HCT116 (cell line): ENCODE measurements at regions not wholly inside any gene's neighbourhood (a gene's known extent, or its start where the extent isn't known, plus 50 kb on each side); places are given as distances from the start of the nearest gene placed in this dataset.

Experiments
- ATAC-seq: fragments of 200-7000 bp; cut with Tn5 transposase; 2 replicates; pipeline ENCODE4 v1.9.1; 2020; ENCODE audit warnings: mild to moderate bottlenecking, moderate library complexity
- BruUV-seq: library from RNA; stranded (reverse); fragments of 400-500 nt; replicated peaks from 2 replicates; lab custom pipeline; 2021; lab: Mats Ljungman, UMichigan
- CTCF ChIA-PET: fragments of 300-600 bp; sonication (Branson Sonifier 250); formaldehyde crosslinking; loops from one replicate; lab custom pipeline; 2021; ENCODE audit warnings: antibody characterized with exemption; lab: Charles Lee
- POLR2A ChIA-PET: fragments of 300-600, 350-600 bp; sonication (Branson Sonifier 250); formaldehyde crosslinking; loops from one replicate; lab custom pipeline; 2021; ENCODE audit warnings: antibody characterized with exemption; lab: Charles Lee
- RAD21 ChIA-PET, 2 experiments: fragments of 300-600 bp; sonication (Branson Sonifier 250); formaldehyde crosslinking; loops; one replicate each; lab custom pipeline; 2023; ENCODE audit warnings: low total read pairs in 2 of 2; ENCODE audit not compliant: uncharacterized antibody in 2 of 2, unreplicated experiment in 2 of 2, low non-redundant PET in 1 of 2; lab: Charles Lee
- DNase-seq: peaks from one replicate; pipeline ENCODE4 v3.0.0-alpha.2; 2010; ENCODE audit warnings: low read depth, low spot score
- H2AFZ ChIP-seq: fragments of 200-600 bp; shearing (Covaris generic), sonication (generic); 2 replicates; pipeline ENCODE4 v1.6.1; 2017; ENCODE audit warnings: low read depth, mixed run types, mixed read lengths, antibody characterized with exemption, low read length; ENCODE audit not compliant: poor library complexity, severe bottlenecking
- H3K27ac ChIP-seq: 2 replicates; pipeline ENCODE4 v1.5.1; 2012; ENCODE audit warnings: low read depth, low read length
- H3K27me3 ChIP-seq: fragments of 200-600 bp; sonication (generic); 2 replicates; pipeline ENCODE4 v1.6.1; 2016; ENCODE audit warnings: mixed run types, low read length, mixed read lengths; ENCODE audit not compliant: insufficient read depth
- H3K36me3 ChIP-seq, 2 experiments: fragments of 200-500 bp in 1 of 2; fragments of 200-600 bp in 1 of 2; sonication (Bioruptor generic) in 1 of 2; sonication (generic) in 1 of 2; 2 replicates each; pipeline versions ENCODE4 v1.5.1 to v1.6.1; 2014 to 2016; ENCODE audit warnings: low read length in 2 of 2, inconsistent platforms in 1 of 2, mixed read lengths in 1 of 2, mixed run types in 1 of 2; ENCODE audit not compliant: insufficient read depth in 2 of 2, control insufficient read depth in 1 of 2
- H3K4me1 ChIP-seq, 2 experiments: fragments of 200-600 bp in 1 of 2; sonication (generic) in 1 of 2; 2 replicates each; pipeline versions ENCODE4 v1.5.1 to v1.6.1; 2012 to 2017; ENCODE audit warnings: low read length in 2 of 2, inconsistent platforms in 1 of 2, mild to moderate bottlenecking in 1 of 2, mixed read lengths in 1 of 2, mixed run types in 1 of 2, moderate library complexity in 1 of 2; ENCODE audit not compliant: insufficient read depth in 2 of 2, control insufficient read depth in 1 of 2
- H3K4me2 ChIP-seq: fragments of 200-600 bp; sonication (generic); 2 replicates; pipeline ENCODE4 v1.6.1; 2017; ENCODE audit warnings: mixed run types, low read length, mixed read lengths
- H3K4me3 ChIP-seq, 2 experiments: fragments of 200-600 bp in 1 of 2; sonication (generic) in 1 of 2; replicated peaks in 1 of 2; 2 replicates each; pipeline ENCODE4 v1.5.1; 2011 to 2016; ENCODE audit warnings: low read length in 2 of 2, control low read depth in 1 of 2, low read depth in 1 of 2, mild to moderate bottlenecking in 1 of 2, mixed read lengths in 1 of 2, mixed run types in 1 of 2
- H3K79me2 ChIP-seq: fragments of 200-600 bp; sonication (generic); 2 replicates; pipeline ENCODE4 v1.6.1; 2017; ENCODE audit warnings: mild to moderate bottlenecking, mixed run types, low read length, moderate library complexity, mixed read lengths; ENCODE audit not compliant: insufficient read depth
- H3K9ac ChIP-seq: fragments of 200-600 bp; sonication (generic); 2 replicates; pipeline ENCODE4 v1.6.1; 2016; ENCODE audit warnings: low read length, mixed read lengths
- H3K9me2 ChIP-seq: fragments of 200-600 bp; sonication (generic), shearing (Covaris generic); 2 replicates; pipeline ENCODE4 v1.6.1; 2017; ENCODE audit warnings: mixed run types, mild to moderate bottlenecking, moderate library complexity; ENCODE audit not compliant: insufficient read depth
- H3K9me3 ChIP-seq, 2 experiments: fragments of 200-500 bp in 1 of 2; fragments of 200-600 bp in 1 of 2; sonication (Bioruptor generic) in 1 of 2; sonication (generic) in 1 of 2; 2 replicates each; pipeline ENCODE4 v1.6.1; 2014 to 2017; ENCODE audit warnings: low read length in 2 of 2, mixed read lengths in 2 of 2, inconsistent platforms in 1 of 2, low read depth in 1 of 2, mild to moderate bottlenecking in 1 of 2, mixed run types in 1 of 2, moderate library complexity in 1 of 2; ENCODE audit not compliant: control insufficient read depth in 1 of 2, insufficient read depth in 1 of 2
- H4K20me1 ChIP-seq: fragments of 200-600 bp; sonication (generic), shearing (Covaris generic); 2 replicates; pipeline ENCODE4 v1.6.1; 2017; ENCODE audit warnings: mixed run types, mild to moderate bottlenecking, moderate library complexity; ENCODE audit not compliant: insufficient read depth
- CBX3 ChIP-seq: IDR thresholded peaks from 2 replicates; pipeline ENCODE4 v1.6.1; 2012; ENCODE audit warnings: low read depth
- CEBPB ChIP-seq: IDR thresholded peaks from 2 replicates; pipeline ENCODE4 v1.6.1; 2012; ENCODE audit warnings: low read depth
- EGR1 ChIP-seq: IDR thresholded peaks from 2 replicates; pipeline ENCODE4 v1.6.1; 2012; ENCODE audit warnings: low read depth
- ELF1 ChIP-seq: IDR thresholded peaks from 2 replicates; pipeline ENCODE4 v1.6.1; 2012; ENCODE audit warnings: low read depth, borderline replicate concordance
- EZH2 ChIP-seq: fragments of 200-600 bp; sonication (generic); IDR thresholded peaks from 2 replicates; pipeline ENCODE4 v1.6.1; 2017; ENCODE audit warnings: antibody characterized with exemption, mixed run types
- EZH2phosphoT487 ChIP-seq: fragments of 200-600 bp; IDR thresholded peaks from 2 replicates; pipeline ENCODE4 v1.6.1; 2018; ENCODE audit warnings: antibody characterized with exemption, borderline replicate concordance
- MAX ChIP-seq: IDR thresholded peaks from 2 replicates; pipeline ENCODE4 v1.6.1; 2012
- POLR2A ChIP-seq: IDR thresholded peaks from 2 replicates; pipeline ENCODE4 v1.7.0; 2011; ENCODE audit warnings: borderline replicate concordance; ENCODE audit not compliant: insufficient read depth, insufficient read length; ENCODE audit errors: extremely low read depth
- POLR2AphosphoS5 ChIP-seq: IDR thresholded peaks from 2 replicates; pipeline ENCODE4 v1.6.1; 2011; ENCODE audit warnings: mild to moderate bottlenecking, low read depth, low read length, moderate library complexity
- SIN3A ChIP-seq: IDR thresholded peaks from 2 replicates; pipeline ENCODE4 v1.6.1; 2012; ENCODE audit warnings: low read depth
- SP1 ChIP-seq: IDR thresholded peaks from 2 replicates; pipeline ENCODE4 v1.6.1; 2012; ENCODE audit warnings: low read depth
- SRF ChIP-seq: IDR thresholded peaks from 2 replicates; pipeline ENCODE4 v1.6.1; 2012; ENCODE audit warnings: low read depth
- YY1 ChIP-seq: IDR thresholded peaks from 2 replicates; pipeline ENCODE4 v1.6.1; 2011; ENCODE audit warnings: low read length, low read depth, moderate library complexity, mild to moderate bottlenecking; ENCODE audit not compliant: insufficient replicate concordance; ENCODE audit errors: extremely low read depth
- ZFX ChIP-seq: fragments of 450-650 bp; IDR thresholded peaks from 2 replicates; pipeline ENCODE4 v1.6.1; 2017
- ZNF274 ChIP-seq: fragments of 200-500 bp; sonication (Bioruptor generic); IDR thresholded peaks from 2 replicates; pipeline ENCODE4 v1.6.1; 2014; ENCODE audit warnings: mild to moderate bottlenecking, low read depth, low read length, inconsistent platforms
- intact Hi-C: fragments of 100-400 bp; cut with micrococcal nuclease; formaldehyde crosslinking; loops from 2 replicates; pipeline ENCODE4 v1.10.0; 2022
- TF ChIP-seq, protein P1 (sequence below), 3 experiments: fragments of 200-600 bp in 1 of 3; sonication (generic) in 1 of 3; IDR thresholded peaks in 2 of 3; conservative IDR thresholded peaks in 1 of 3; 2 replicates each; pipeline ENCODE4 v1.5.1; 2012 to 2017; ENCODE audit warnings: low read depth in 2 of 3, low read length in 2 of 3, antibody characterized with exemption in 1 of 3, borderline replicate concordance in 1 of 3, control low read depth in 1 of 3, mild to moderate bottlenecking in 1 of 3, mixed read lengths in 1 of 3, mixed run types in 1 of 3, moderate library complexity in 1 of 3; ENCODE audit not compliant: insufficient read depth in 1 of 3
- TF ChIP-seq, protein P2 (sequence below): IDR thresholded peaks from 2 replicates; pipeline ENCODE4 v1.6.1; 2011; ENCODE audit warnings: mild to moderate bottlenecking, low read length, moderate library complexity; ENCODE audit not compliant: insufficient replicate concordance; ENCODE audit errors: extremely low read depth

DNA sequence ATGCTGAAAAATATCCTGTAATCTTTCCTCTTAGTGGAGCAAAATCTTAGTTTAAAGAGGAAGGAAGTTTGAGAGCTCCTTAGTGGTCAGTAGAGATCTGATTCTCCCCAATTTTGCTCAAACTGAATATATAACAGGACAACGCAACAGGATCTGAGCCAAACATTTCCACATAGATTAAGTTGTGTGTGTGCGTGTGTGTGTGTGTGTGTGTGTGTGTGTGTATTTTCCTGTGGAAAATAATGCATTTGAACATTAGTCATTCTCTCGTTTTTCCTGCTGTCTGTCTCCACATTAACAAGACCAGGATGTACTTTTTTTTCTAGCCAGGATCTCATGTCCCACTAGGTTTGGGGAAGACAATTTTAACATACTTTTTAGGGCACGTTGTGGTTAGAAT is 312.1 kb upstream of the CDH18 start:
- H3K79me2 ChIP-seq, result no peaks in the 10 kb centered on the region
- intact Hi-C loops, result no loop called here
- no peaks in the 10 kb centered on the region for H3K36me3 ChIP-seq
- H3K4me2 ChIP-seq, result no peak overlapping the region
- TF ChIP-seq CEBPB (no peak), SP1 (no peak), YY1 (no peak), SRF (no peak), MAX (no peak), ZNF274 (no peak), SIN3A (no peak), EZH2phosphoT487 (no peak), POLR2AphosphoS5 (no peak), POLR2A (no peak), EGR1 (no peak), EZH2 (no peak), CBX3 (no peak), ELF1 (no peak), ZFX (no peak)
- TF ChIP-seq, protein P1, sequence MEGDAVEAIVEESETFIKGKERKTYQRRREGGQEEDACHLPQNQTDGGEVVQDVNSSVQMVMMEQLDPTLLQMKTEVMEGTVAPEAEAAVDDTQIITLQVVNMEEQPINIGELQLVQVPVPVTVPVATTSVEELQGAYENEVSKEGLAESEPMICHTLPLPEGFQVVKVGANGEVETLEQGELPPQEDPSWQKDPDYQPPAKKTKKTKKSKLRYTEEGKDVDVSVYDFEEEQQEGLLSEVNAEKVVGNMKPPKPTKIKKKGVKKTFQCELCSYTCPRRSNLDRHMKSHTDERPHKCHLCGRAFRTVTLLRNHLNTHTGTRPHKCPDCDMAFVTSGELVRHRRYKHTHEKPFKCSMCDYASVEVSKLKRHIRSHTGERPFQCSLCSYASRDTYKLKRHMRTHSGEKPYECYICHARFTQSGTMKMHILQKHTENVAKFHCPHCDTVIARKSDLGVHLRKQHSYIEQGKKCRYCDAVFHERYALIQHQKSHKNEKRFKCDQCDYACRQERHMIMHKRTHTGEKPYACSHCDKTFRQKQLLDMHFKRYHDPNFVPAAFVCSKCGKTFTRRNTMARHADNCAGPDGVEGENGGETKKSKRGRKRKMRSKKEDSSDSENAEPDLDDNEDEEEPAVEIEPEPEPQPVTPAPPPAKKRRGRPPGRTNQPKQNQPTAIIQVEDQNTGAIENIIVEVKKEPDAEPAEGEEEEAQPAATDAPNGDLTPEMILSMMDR (IDR thresholded peaks at IDR 0.05 in 2 of 3, conservative IDR thresholded peaks at IDR 0.05 in 1 of 3; ENCODE audit: borderline replicate concordance in 1 of 3, insufficient read depth in 1 of 3, low read depth in 2 of 3, low read length in 2 of 3), result no peak
- TF ChIP-seq, protein P2, sequence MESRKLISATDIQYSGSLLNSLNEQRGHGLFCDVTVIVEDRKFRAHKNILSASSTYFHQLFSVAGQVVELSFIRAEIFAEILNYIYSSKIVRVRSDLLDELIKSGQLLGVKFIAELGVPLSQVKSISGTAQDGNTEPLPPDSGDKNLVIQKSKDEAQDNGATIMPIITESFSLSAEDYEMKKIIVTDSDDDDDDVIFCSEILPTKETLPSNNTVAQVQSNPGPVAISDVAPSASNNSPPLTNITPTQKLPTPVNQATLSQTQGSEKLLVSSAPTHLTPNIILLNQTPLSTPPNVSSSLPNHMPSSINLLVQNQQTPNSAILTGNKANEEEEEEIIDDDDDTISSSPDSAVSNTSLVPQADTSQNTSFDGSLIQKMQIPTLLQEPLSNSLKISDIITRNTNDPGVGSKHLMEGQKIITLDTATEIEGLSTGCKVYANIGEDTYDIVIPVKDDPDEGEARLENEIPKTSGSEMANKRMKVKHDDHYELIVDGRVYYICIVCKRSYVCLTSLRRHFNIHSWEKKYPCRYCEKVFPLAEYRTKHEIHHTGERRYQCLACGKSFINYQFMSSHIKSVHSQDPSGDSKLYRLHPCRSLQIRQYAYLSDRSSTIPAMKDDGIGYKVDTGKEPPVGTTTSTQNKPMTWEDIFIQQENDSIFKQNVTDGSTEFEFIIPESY, result no peak
- POLR2A ChIA-PET, result no interaction called here
- H3K9me3 ChIP-seq, result peaks cover 0 to 20% of the 10 kb centered on the region in 2 experiments; a peak in 1 of 4 replicates
- no TSS peak for BruUV-seq
- no peak overlapping the region for H2AFZ ChIP-seq
- H3K27ac ChIP-seq, result no peak overlapping the region
- no peak overlapping the region for H3K4me3 ChIP-seq
- RAD21 ChIA-PET, result no interaction called here
- H4K20me1 ChIP-seq, result no peaks in the 10 kb centered on the region
- no peaks in the 10 kb centered on the region for H3K4me1 ChIP-seq
- H3K9me2 ChIP-seq, result no peaks in the 10 kb centered on the region
- ATAC-seq (no peak), DNase-seq (no peak)
- no peaks in the 10 kb centered on the region for H3K27me3 ChIP-seq
- no peak overlapping the region for H3K9ac ChIP-seq
- CTCF ChIA-PET, result no interaction called here
